IPS DF 4.7 (cell line): ENCODE measurements at regions not wholly inside any gene's neighbourhood (a gene's known extent, or its start where the extent isn't known, plus 50 kb on each side); places are given as distances from the start of the nearest gene placed in this dataset.
"Not testable (repeated sequence)": the region's sequence is repeated elsewhere in the genome, so short reads cannot be mapped to it uniquely, and the experiment has no call there.

Experiments
- DNase-seq: peaks from one replicate; pipeline ENCODE4 v3.0.0-alpha.2; 2013; ENCODE audit warnings: low spot score; ENCODE audit errors: extremely low read depth

- DNase-seq, result not testable (repeated sequence)
Observed at GRCh38 chr18:24624421-24624820, 164.0 kb downstream of the HRH4 start.

- DNase-seq, result no peak
Observed at GRCh38 chr18:24627644-24628315, 167.3 kb downstream of the HRH4 start.

- DNase-seq, result no peak
Observed at GRCh38 chr18:24628326-24628725, 167.9 kb downstream of the HRH4 start.

GRCh38 chr18:24629921-24630320, 169.5 kb downstream of the HRH4 start:
- DNase-seq, result no peak

- DNase-seq, result no peak
Observed at GRCh38 chr18:24630346-24630880, 170.0 kb downstream of the HRH4 start.

GRCh38 chr18:24631243-24632025, 171.0 kb downstream of the HRH4 start:
- no peak for DNase-seq

- no peak for DNase-seq
Observed at GRCh38 chr18:24632158-24632988, 171.9 kb downstream of the HRH4 start.

GRCh38 chr18:24633121-24633520, 172.7 kb downstream of the HRH4 start:
- DNase-seq, result no peak

GRCh38 chr18:24649571-24649970, 189.1 kb downstream of the HRH4 start:
- DNase-seq, result no peak

GRCh38 chr18:24651434-24651833, 191.0 kb downstream of the HRH4 start:
- no peak for DNase-seq

GRCh38 chr18:24656050-24656449, 195.6 kb downstream of the HRH4 start:
- no peak for DNase-seq

- DNase-seq, result no peak
Observed at GRCh38 chr18:24656551-24657443, 196.4 kb downstream of the HRH4 start.

- no peak for DNase-seq
Observed at GRCh38 chr18:24657444-24657842, 197.0 kb downstream of the HRH4 start.

GRCh38 chr18:24658302-24658701, 197.9 kb downstream of the HRH4 start:
- DNase-seq, result no peak

GRCh38 chr18:24659827-24660720, 199.6 kb downstream of the HRH4 start:
- DNase-seq, result no peak

- DNase-seq, result no peak
Observed at GRCh38 chr18:24660956-24661355, 200.5 kb downstream of the HRH4 start.

GRCh38 chr18:24662412-24662821, 202.0 kb downstream of the HRH4 start:
- DNase-seq, result no peak

GRCh38 chr18:24663026-24663425, 202.6 kb downstream of the HRH4 start:
- no peak for DNase-seq

GRCh38 chr18:24669015-24669414, 208.6 kb downstream of the HRH4 start:
- DNase-seq, result no peak

GRCh38 chr18:24669502-24669901, 209.1 kb downstream of the HRH4 start:
- DNase-seq, result no peak
